Forelimb muscle (tissue), 1 donor: ENCODE measurements at regions not wholly inside any gene's neighbourhood (a gene's known extent, or its start where the extent isn't known, plus 50 kb on each side); places are given as distances from the start of the nearest gene placed in this dataset.

ENCODE experiments used
- DNase-seq: peaks from one replicate; pipeline ENCODE4 v3.0.0-alpha.2; 2013; ENCODE audit warnings: low read depth

- DNase-seq, result no peak
Observed at GRCh38 chr12:94750864-94751263, 100.5 kb upstream of the TMCC3 start.

GRCh38 chr12:94749890-94750289 is 99.5 kb upstream of the TMCC3 start:
- no peak for DNase-seq

- DNase-seq, result no peak
Observed at GRCh38 chr12:94749455-94749854, 99.1 kb upstream of the TMCC3 start.

GRCh38 chr12:94748726-94749421 is 98.5 kb upstream of the TMCC3 start:
- no peak for DNase-seq

GRCh38 chr12:94745562-94745961 is 95.2 kb upstream of the TMCC3 start:
- DNase-seq, result no peak

- DNase-seq, result no peak
Observed at GRCh38 chr12:94743174-94743573, 92.8 kb upstream of the TMCC3 start.

- DNase-seq, result no peak
Observed at GRCh38 chr12:94740601-94741362, 90.4 kb upstream of the TMCC3 start.

- DNase-seq, result no peak
Observed at GRCh38 chr12:94736820-94737219, 86.5 kb upstream of the TMCC3 start.

GRCh38 chr12:94736004-94736403 is 85.6 kb upstream of the TMCC3 start:
- no peak for DNase-seq

GRCh38 chr12:94733727-94734126 is 83.4 kb upstream of the TMCC3 start:
- DNase-seq, result no peak

GRCh38 chr12:94732367-94732990 is 82.1 kb upstream of the TMCC3 start:
- DNase-seq, result no peak

- no peak for DNase-seq
Observed at GRCh38 chr12:94731733-94732360, 81.5 kb upstream of the TMCC3 start.

- DNase-seq, result no peak
Observed at GRCh38 chr12:94730847-94731246, 80.5 kb upstream of the TMCC3 start.

- no peak for DNase-seq
Observed at GRCh38 chr12:94726236-94726835, 76.0 kb upstream of the TMCC3 start.

- DNase-seq, result no peak
Observed at GRCh38 chr12:94725375-94726168, 75.2 kb upstream of the TMCC3 start.

- DNase-seq, result no peak
Observed at GRCh38 chr12:94722664-94723063, 72.3 kb upstream of the TMCC3 start.

- no peak for DNase-seq
Observed at GRCh38 chr12:94721173-94721572, 70.8 kb upstream of the TMCC3 start.

- no peak for DNase-seq
Observed at GRCh38 chr12:94718114-94718513, 67.8 kb upstream of the TMCC3 start.

GRCh38 chr12:94717656-94718055 is 67.3 kb upstream of the TMCC3 start:
- no peak for DNase-seq

GRCh38 chr12:94717108-94717507 is 66.8 kb upstream of the TMCC3 start:
- no peak for DNase-seq

GRCh38 chr12:94716339-94716738 is 66.0 kb upstream of the TMCC3 start:
- no peak for DNase-seq
